Panc1 (cell line): ENCODE measurements at regions not wholly inside any gene's neighbourhood (a gene's known extent, or its start where the extent isn't known, plus 50 kb on each side); places are given as distances from the start of the nearest gene placed in this dataset.

Experiments used
- ATAC-seq: fragments of 200-7000 bp; cut with Tn5 transposase; 2 replicates; pipeline ENCODE4 v1.9.1; 2020; ENCODE audit warnings: mild to moderate bottlenecking, moderate library complexity
- BruUV-seq: library from RNA; stranded (reverse); fragments of 400-500 nt; replicated peaks from 2 replicates; lab custom pipeline; 2021; lab: Mats Ljungman, UMichigan
- CTCF ChIA-PET: fragments of 300-600 bp; sonication (Branson Sonifier 250); formaldehyde crosslinking; loops from one replicate; lab custom pipeline; 2022; ENCODE audit warnings: antibody characterized with exemption; lab: Charles Lee
- POLR2A ChIA-PET: fragments of 300-600 bp; sonication (Branson Sonifier 250); formaldehyde crosslinking; loops from one replicate; lab custom pipeline; 2022; ENCODE audit warnings: antibody characterized with exemption; lab: Charles Lee
- DNase-seq: peaks from one replicate; pipeline ENCODE4 v3.0.0-alpha.2; 2010; ENCODE audit warnings: low read depth, low spot score
- H3K27ac ChIP-seq: 2 replicates; pipeline ENCODE4 v1.5.1; 2011; ENCODE audit warnings: mild to moderate bottlenecking, low read length, inconsistent platforms
- H3K27me3 ChIP-seq: fragments of 200-500 bp; sonication (Bioruptor generic); 2 replicates; pipeline ENCODE4 v1.6.0; 2014; ENCODE audit warnings: low read length, inconsistent platforms; ENCODE audit not compliant: control insufficient read depth, insufficient read depth
- H3K36me3 ChIP-seq: fragments of 200-500 bp; sonication (Bioruptor generic); 2 replicates; pipeline ENCODE4 v1.5.1; 2014; ENCODE audit warnings: inconsistent platforms, mild to moderate bottlenecking, low read length, moderate library complexity; ENCODE audit not compliant: control insufficient read depth, insufficient read depth
- H3K4me1 ChIP-seq: 2 replicates; pipeline ENCODE4 v1.5.1; 2011; ENCODE audit warnings: inconsistent platforms, mild to moderate bottlenecking, low read length, moderate library complexity; ENCODE audit not compliant: control insufficient read depth, insufficient read depth
- H3K4me3 ChIP-seq, 2 experiments: 2 replicates each; pipeline ENCODE4 v1.5.1; 2011 to 2012; ENCODE audit warnings: low read depth in 2 of 2, low read length in 2 of 2, mild to moderate bottlenecking in 2 of 2, inconsistent platforms in 1 of 2, moderate library complexity in 1 of 2
- H3K9me3 ChIP-seq: fragments of 200-500 bp; sonication (Bioruptor generic); 2 replicates; pipeline ENCODE4 v1.5.1; 2014; ENCODE audit warnings: low read depth, mild to moderate bottlenecking, inconsistent platforms, low read length, moderate library complexity; ENCODE audit not compliant: control insufficient read depth, insufficient read depth
- CTCF ChIP-seq: fragments of 450-650 bp; IDR thresholded peaks from 2 replicates; pipeline ENCODE4 v1.5.1; 2017; ENCODE audit warnings: mild to moderate bottlenecking
- POLR2AphosphoS5 ChIP-seq: IDR thresholded peaks from 2 replicates; pipeline ENCODE4 v1.6.1; 2012; ENCODE audit warnings: mild to moderate bottlenecking, low read depth, low read length, moderate library complexity
- REST ChIP-seq, 2 experiments: IDR thresholded peaks; 2 replicates each; pipeline ENCODE4 v1.6.1; 2011 to 2012; ENCODE audit warnings: low read depth in 2 of 2, control low read depth in 1 of 2, low read length in 1 of 2, mild to moderate bottlenecking in 1 of 2, moderate library complexity in 1 of 2; ENCODE audit not compliant: insufficient read depth in 1 of 2
- SIN3A ChIP-seq: IDR thresholded peaks from 2 replicates; pipeline ENCODE4 v1.6.1; 2012; ENCODE audit warnings: low read depth, mild to moderate bottlenecking, low read length, moderate library complexity, borderline replicate concordance; ENCODE audit not compliant: insufficient read depth
- TCF7L2 ChIP-seq: IDR thresholded peaks from 2 replicates; pipeline ENCODE4 v1.6.1; 2011; ENCODE audit warnings: mild to moderate bottlenecking, low read depth, low read length, inconsistent platforms
- in situ Hi-C: cut with HindIII; loops from 2 replicates; pipeline ENCODE4 v1.10.0; 2016; ENCODE audit warnings: low sequenced_read_pairs, low pct_unique_long_range_greater_than_20kb
- intact Hi-C: fragments of 100-400 bp; cut with micrococcal nuclease; formaldehyde crosslinking; loops from one replicate; pipeline ENCODE4 v1.10.0; 2022; ENCODE audit not compliant: unreplicated experiment

- POLR2A ChIA-PET = no interaction called here
- no peak for ATAC-seq
- Histone ChIP-seq H3K9me3 (no peaks in the 10 kb centered on the region), H3K36me3 (no peaks in the 10 kb centered on the region), H3K27ac (no peak overlapping the region), H3K27me3 (no peaks in the 10 kb centered on the region), H3K4me1 (no peaks in the 10 kb centered on the region), H3K4me3 (no peak overlapping the region)
- no peak for DNase-seq
- in situ Hi-C loops = no loop called here
- BruUV-seq = no TSS peak
- TF ChIP-seq CTCF = no peak
- TF ChIP-seq TCF7L2 = no peak
- TF ChIP-seq POLR2AphosphoS5 = no peak
- no peak for TF ChIP-seq REST (IDR thresholded peaks at IDR 0.05; ENCODE audit: insufficient read depth in 1 of 2, low read depth in 2 of 2, low read length in 1 of 2)
- TF ChIP-seq SIN3A = no peak
- CTCF ChIA-PET = no interaction called here
- intact Hi-C loops = no loop called here
These were observed 573.2 kb downstream of the METTL4 start for GRCh38 chr18:1998121-1998520.

- ATAC-seq = no peak
- Histone ChIP-seq H3K36me3 (no peaks in the 10 kb centered on the region), H3K4me1 (no peaks in the 10 kb centered on the region), H3K27ac (no peak overlapping the region), H3K9me3 (no peaks in the 10 kb centered on the region), H3K27me3 (no peaks in the 10 kb centered on the region), H3K4me3 (no peak overlapping the region)
- CTCF ChIA-PET = no interaction called here
- intact Hi-C loops (no loop called here), in situ Hi-C loops (no loop called here)
- no TSS peak for BruUV-seq
- no peak for DNase-seq
- TF ChIP-seq REST (IDR thresholded peaks at IDR 0.05; ENCODE audit: insufficient read depth in 1 of 2, low read depth in 2 of 2, low read length in 1 of 2) (no peak), SIN3A (no peak), TCF7L2 (no peak), CTCF (no peak), POLR2AphosphoS5 (no peak)
- POLR2A ChIA-PET = no interaction called here
These were observed 571.9 kb downstream of the METTL4 start for GRCh38 chr18:1999387-1999786.
